Osteoblast (primary cell): ENCODE measurements at regions not wholly inside any gene's neighbourhood (a gene's known extent, or its start where the extent isn't known, plus 50 kb on each side); places are given as distances from the start of the nearest gene placed in this dataset.

Source experiments
- DNase-seq: peaks from one replicate; pipeline ENCODE4 v3.0.0; 2011; ENCODE audit warnings: low spot score, mixed read lengths; ENCODE audit not compliant: insufficient read length; ENCODE audit errors: missing footprints
- H2AFZ ChIP-seq: 2 replicates; pipeline ENCODE4 v1.6.0; 2011; ENCODE audit warnings: mild to moderate bottlenecking, low read length
- H3K27ac ChIP-seq: 2 replicates; pipeline ENCODE4 v1.5.1; 2011; ENCODE audit warnings: mild to moderate bottlenecking, low read depth, low read length, moderate library complexity
- H3K27me3 ChIP-seq: 2 replicates; pipeline ENCODE4 v1.6.0; 2012; ENCODE audit warnings: mild to moderate bottlenecking, control low read depth, inconsistent platforms, low read length, moderate library complexity; ENCODE audit not compliant: insufficient read depth
- H3K36me3 ChIP-seq: 2 replicates; pipeline ENCODE4 v1.5.1; 2011; ENCODE audit warnings: mild to moderate bottlenecking, low read length, control low read depth, moderate library complexity; ENCODE audit not compliant: insufficient read depth
- H3K4me1 ChIP-seq: 2 replicates; pipeline ENCODE4 v1.5.1; 2011; ENCODE audit warnings: mild to moderate bottlenecking, low read length, control low read depth, moderate library complexity; ENCODE audit not compliant: insufficient read depth
- H3K4me2 ChIP-seq: 2 replicates; pipeline ENCODE4 v1.6.0; 2011; ENCODE audit warnings: mild to moderate bottlenecking, low read length; ENCODE audit not compliant: insufficient read depth
- H3K4me3 ChIP-seq: fragments of 200-600 bp; sonication (generic); 3 replicates; pipeline ENCODE4 v1.5.1; 2012; ENCODE audit warnings: mild to moderate bottlenecking, low read length, inconsistent platforms; ENCODE audit not compliant: insufficient read depth
- H3K79me2 ChIP-seq: 2 replicates; pipeline ENCODE4 v1.6.0; 2012; ENCODE audit warnings: mild to moderate bottlenecking, low read length, control low read depth, inconsistent platforms; ENCODE audit not compliant: insufficient read depth
- H3K9me3 ChIP-seq: 2 replicates; pipeline ENCODE4 v1.5.1; 2011; ENCODE audit warnings: low read depth, low read length, control low read depth
- H4K20me1 ChIP-seq: 2 replicates; pipeline ENCODE4 v1.6.0; 2012; ENCODE audit warnings: mild to moderate bottlenecking, low read length, control low read depth; ENCODE audit not compliant: insufficient read depth
- TF ChIP-seq, protein P1 (sequence below): IDR thresholded peaks from 2 replicates; pipeline ENCODE4 v1.5.1; 2011; ENCODE audit warnings: mild to moderate bottlenecking, low read depth, low read length, moderate library complexity; ENCODE audit errors: extremely low read depth

- no peaks in the 10 kb centered on the region for H4K20me1 ChIP-seq
- no peak for DNase-seq
- no peak overlapping the region for H3K4me2 ChIP-seq
- no peaks in the 10 kb centered on the region for H3K36me3 ChIP-seq
- H2AFZ ChIP-seq: no peak overlapping the region
- H3K4me3 ChIP-seq: no peak overlapping the region
- TF ChIP-seq, protein P1, sequence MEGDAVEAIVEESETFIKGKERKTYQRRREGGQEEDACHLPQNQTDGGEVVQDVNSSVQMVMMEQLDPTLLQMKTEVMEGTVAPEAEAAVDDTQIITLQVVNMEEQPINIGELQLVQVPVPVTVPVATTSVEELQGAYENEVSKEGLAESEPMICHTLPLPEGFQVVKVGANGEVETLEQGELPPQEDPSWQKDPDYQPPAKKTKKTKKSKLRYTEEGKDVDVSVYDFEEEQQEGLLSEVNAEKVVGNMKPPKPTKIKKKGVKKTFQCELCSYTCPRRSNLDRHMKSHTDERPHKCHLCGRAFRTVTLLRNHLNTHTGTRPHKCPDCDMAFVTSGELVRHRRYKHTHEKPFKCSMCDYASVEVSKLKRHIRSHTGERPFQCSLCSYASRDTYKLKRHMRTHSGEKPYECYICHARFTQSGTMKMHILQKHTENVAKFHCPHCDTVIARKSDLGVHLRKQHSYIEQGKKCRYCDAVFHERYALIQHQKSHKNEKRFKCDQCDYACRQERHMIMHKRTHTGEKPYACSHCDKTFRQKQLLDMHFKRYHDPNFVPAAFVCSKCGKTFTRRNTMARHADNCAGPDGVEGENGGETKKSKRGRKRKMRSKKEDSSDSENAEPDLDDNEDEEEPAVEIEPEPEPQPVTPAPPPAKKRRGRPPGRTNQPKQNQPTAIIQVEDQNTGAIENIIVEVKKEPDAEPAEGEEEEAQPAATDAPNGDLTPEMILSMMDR: no peak
- no peaks in the 10 kb centered on the region for H3K9me3 ChIP-seq
- H3K27ac ChIP-seq: peak overlapping the region; percentile 89
- no peaks in the 10 kb centered on the region for H3K79me2 ChIP-seq
- peaks cover 25% of the 10 kb centered on the region for H3K4me1 ChIP-seq
- H3K27me3 ChIP-seq: no peaks in the 10 kb centered on the region
These were observed 323.1 kb upstream of the ACTBL2 start for GRCh38 chr5:57805732-57806131.

- Histone ChIP-seq H3K27ac (peak overlapping the region; percentile 89), H2AFZ (no peak overlapping the region), H3K9me3 (no peaks in the 10 kb centered on the region), H3K27me3 (no peaks in the 10 kb centered on the region), H3K4me2 (no peak overlapping the region), H4K20me1 (no peaks in the 10 kb centered on the region), H3K4me1 (peaks cover 25% of the 10 kb centered on the region), H3K79me2 (no peaks in the 10 kb centered on the region), H3K4me3 (no peak overlapping the region), H3K36me3 (no peaks in the 10 kb centered on the region)
- DNase-seq: no peak
- TF ChIP-seq, protein P1: no peak
These were observed 322.6 kb upstream of the ACTBL2 start for GRCh38 chr5:57805170-57805569.

GRCh38 chr5:57804505-57804904 lies 321.9 kb upstream of the ACTBL2 start:
- no peaks in the 10 kb centered on the region for H3K79me2 ChIP-seq
- H2AFZ ChIP-seq: peak overlapping the region; percentile 24
- no peaks in the 10 kb centered on the region for H3K9me3 ChIP-seq
- H4K20me1 ChIP-seq: no peaks in the 10 kb centered on the region
- no peaks in the 10 kb centered on the region for H3K36me3 ChIP-seq
- TF ChIP-seq, protein P1: no peak
- peak overlapping the region; percentile 89 for H3K27ac ChIP-seq
- peaks cover 25% of the 10 kb centered on the region for H3K4me1 ChIP-seq
- H3K4me2 ChIP-seq: peak overlapping the region; percentile 15
- DNase-seq: no peak
- H3K27me3 ChIP-seq: no peaks in the 10 kb centered on the region
- no peak overlapping the region for H3K4me3 ChIP-seq

DNA sequence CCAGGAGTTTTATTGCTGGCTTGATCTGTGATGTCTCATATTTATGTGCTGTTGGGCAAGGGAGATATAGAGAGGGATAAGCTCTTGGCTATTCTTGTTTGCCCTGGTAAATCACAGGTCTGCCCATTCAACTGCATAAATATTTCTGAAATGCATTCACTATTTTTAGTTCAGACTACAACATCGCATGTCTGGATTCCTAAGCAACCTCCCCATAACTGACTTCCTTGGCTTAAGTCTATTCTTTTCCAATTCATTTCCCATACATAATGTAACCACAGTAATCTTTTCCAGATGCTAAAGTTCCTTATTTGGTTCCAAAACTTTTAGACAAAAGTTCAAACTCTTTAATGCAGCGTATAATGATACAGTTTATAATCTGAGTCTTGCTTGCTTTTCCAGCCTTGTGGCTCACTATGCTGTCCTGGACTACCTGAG lies 321.4 kb upstream of the ACTBL2 start:
- Histone ChIP-seq H3K79me2 (no peaks in the 10 kb centered on the region), H3K4me3 (no peak overlapping the region), H3K27ac (peak overlapping the region; percentile 89), H3K36me3 (no peaks in the 10 kb centered on the region), H3K9me3 (no peaks in the 10 kb centered on the region), H3K4me2 (peak overlapping the region; percentile 15), H3K27me3 (no peaks in the 10 kb centered on the region), H4K20me1 (no peaks in the 10 kb centered on the region), H3K4me1 (peaks cover 25% of the 10 kb centered on the region), H2AFZ (peak overlapping the region; percentile 24)
- no peak for DNase-seq
- TF ChIP-seq, protein P1: no peak
